KMS-11 (cell line): ENCODE measurements at regions not wholly inside any gene's neighbourhood (a gene's known extent, or its start where the extent isn't known, plus 50 kb on each side); places are given as distances from the start of the nearest gene placed in this dataset.

Experiments used
- H2AFZ ChIP-seq: fragments of 200-600 bp; sonication (generic); 2 replicates; pipeline ENCODE4 v1.6.1; 2016; ENCODE audit warnings: antibody characterized with exemption, mixed run types, low read depth
- H3K27ac ChIP-seq: fragments of 200-600 bp; sonication (generic); 2 replicates; pipeline ENCODE4 v1.6.1; 2016; ENCODE audit warnings: mild to moderate bottlenecking, mixed run types
- H3K27me3 ChIP-seq: fragments of 200-600 bp; sonication (generic); 2 replicates; pipeline ENCODE4 v1.6.1; 2017; ENCODE audit warnings: mild to moderate bottlenecking, low read depth, mixed run types, moderate library complexity; ENCODE audit not compliant: insufficient read depth
- H3K36me3 ChIP-seq: fragments of 200-600 bp; sonication (generic); 2 replicates; pipeline ENCODE4 v1.6.1; 2017; ENCODE audit warnings: mild to moderate bottlenecking, mixed run types; ENCODE audit not compliant: insufficient read depth
- H3K4me1 ChIP-seq: fragments of 200-600 bp; sonication (generic); 2 replicates; pipeline ENCODE4 v1.6.1; 2016; ENCODE audit warnings: mild to moderate bottlenecking, low read depth, mixed run types; ENCODE audit not compliant: poor library complexity, severe bottlenecking
- H3K4me2 ChIP-seq: fragments of 200-600 bp; sonication (generic); 2 replicates; pipeline ENCODE4 v1.7.0; 2016; ENCODE audit warnings: mild to moderate bottlenecking, mixed run types
- H3K4me3 ChIP-seq: fragments of 200-600 bp; sonication (generic); IDR thresholded peaks from 2 replicates; pipeline ENCODE4 v1.6.1; 2017; ENCODE audit warnings: low read depth, low read length, mixed read lengths; ENCODE audit not compliant: insufficient read depth
- H3K79me2 ChIP-seq: fragments of 200-600 bp; sonication (generic); 2 replicates; pipeline ENCODE4 v1.6.1; 2016; ENCODE audit warnings: low read depth, mixed run types; ENCODE audit not compliant: insufficient read depth
- H3K9ac ChIP-seq: fragments of 200-600 bp; sonication (generic); 2 replicates; pipeline ENCODE4 v1.6.1; 2016; ENCODE audit warnings: mild to moderate bottlenecking, mixed run types
- H4K20me1 ChIP-seq: fragments of 200-600 bp; sonication (generic); 2 replicates; pipeline ENCODE4 v1.6.1; 2016; ENCODE audit warnings: mild to moderate bottlenecking, mixed run types; ENCODE audit not compliant: insufficient read depth
- CTCF ChIP-seq: fragments of 200-600 bp; sonication (generic); conservative IDR thresholded peaks from 2 replicates; pipeline ENCODE4 v1.6.1; 2017; ENCODE audit warnings: low read depth, mild to moderate bottlenecking, antibody characterized with exemption, low read length, moderate library complexity, mixed read lengths

- Histone ChIP-seq H3K4me2 (no peak overlapping the region), H3K36me3 (no peaks in the 10 kb centered on the region), H3K4me3 (no peak overlapping the region), H3K79me2 (no peaks in the 10 kb centered on the region), H3K27me3 (no peaks in the 10 kb centered on the region), H3K9ac (no peak overlapping the region), H3K4me1 (no peaks in the 10 kb centered on the region), H3K27ac (no peak overlapping the region), H2AFZ (no peak overlapping the region), H4K20me1 (no peaks in the 10 kb centered on the region)
- no peak for TF ChIP-seq CTCF
Measured at GRCh38 chr5:92969191-92969780, 611.7 kb downstream of the NR2F1-AS1 start.

DNA sequence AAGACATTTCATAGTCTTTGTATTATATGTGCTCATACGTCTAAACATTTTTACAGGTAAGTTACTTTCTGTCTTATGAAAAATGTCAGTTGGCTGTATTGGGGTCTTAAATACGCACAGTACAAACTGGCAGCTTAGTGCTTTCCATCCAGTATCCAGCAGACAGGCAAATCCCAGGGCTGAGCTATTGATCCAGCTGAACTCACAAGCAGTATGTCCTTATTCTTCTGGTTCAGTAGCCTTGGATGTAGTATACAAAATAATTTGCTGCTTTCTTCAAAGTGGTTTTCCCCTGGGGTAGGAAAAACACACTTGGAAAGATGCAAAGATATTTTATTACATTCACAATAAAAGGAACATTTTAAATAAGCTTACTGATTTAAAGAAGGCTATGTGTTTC lies 617.2 kb downstream of the NR2F1-AS1 start:
- Histone ChIP-seq H3K4me1 (no peaks in the 10 kb centered on the region), H3K4me2 (no peak overlapping the region), H3K36me3 (no peaks in the 10 kb centered on the region), H2AFZ (no peak overlapping the region), H3K79me2 (no peaks in the 10 kb centered on the region), H3K27ac (no peak overlapping the region), H3K9ac (no peak overlapping the region), H4K20me1 (no peaks in the 10 kb centered on the region), H3K4me3 (no peak overlapping the region), H3K27me3 (no peaks in the 10 kb centered on the region)
- no peak for TF ChIP-seq CTCF

DNA sequence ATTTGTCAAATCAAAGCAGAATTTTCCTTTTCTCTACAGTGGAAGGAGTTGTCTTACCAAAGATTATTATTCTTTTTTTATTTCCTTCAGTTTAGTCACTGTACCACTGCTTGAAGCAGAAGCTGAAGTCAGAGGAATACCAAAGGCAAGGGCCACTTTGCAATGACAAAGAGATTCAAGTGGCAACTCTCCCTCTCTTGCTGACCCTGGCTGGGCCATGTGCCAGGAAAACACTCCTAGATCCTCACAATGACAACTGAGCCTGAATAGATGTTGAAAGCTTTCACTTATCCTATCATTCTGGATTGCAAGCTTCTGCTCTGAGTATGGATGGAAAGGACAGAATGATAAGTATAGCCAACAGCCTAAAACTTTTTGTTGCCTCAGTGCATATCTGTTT lies 618.3 kb downstream of the NR2F1-AS1 start:
- H3K27ac ChIP-seq, result no peak overlapping the region
- no peaks in the 10 kb centered on the region for H3K4me1 ChIP-seq
- no peak overlapping the region for H3K4me3 ChIP-seq
- H3K4me2 ChIP-seq, result no peak overlapping the region
- no peak overlapping the region for H2AFZ ChIP-seq
- H3K27me3 ChIP-seq, result no peaks in the 10 kb centered on the region
- TF ChIP-seq CTCF, result no peak
- H3K9ac ChIP-seq, result no peak overlapping the region
- H3K36me3 ChIP-seq, result no peaks in the 10 kb centered on the region
- H4K20me1 ChIP-seq, result no peaks in the 10 kb centered on the region
- H3K79me2 ChIP-seq, result no peaks in the 10 kb centered on the region

- no peak overlapping the region for H2AFZ ChIP-seq
- no peak overlapping the region for H3K27ac ChIP-seq
- no peaks in the 10 kb centered on the region for H3K79me2 ChIP-seq
- no peaks in the 10 kb centered on the region for H3K4me1 ChIP-seq
- H3K27me3 ChIP-seq, result no peaks in the 10 kb centered on the region
- no peak overlapping the region for H3K9ac ChIP-seq
- H3K4me3 ChIP-seq, result no peak overlapping the region
- H4K20me1 ChIP-seq, result no peaks in the 10 kb centered on the region
- no peaks in the 10 kb centered on the region for H3K36me3 ChIP-seq
- H3K4me2 ChIP-seq, result no peak overlapping the region
- TF ChIP-seq CTCF, result no peak
Measured at GRCh38 chr5:92956886-92957285, 624.1 kb downstream of the NR2F1-AS1 start.
